HG03064 (cell line): ENCODE measurements at regions not wholly inside any gene's neighbourhood (a gene's known extent, or its start where the extent isn't known, plus 50 kb on each side); places are given as distances from the start of the nearest gene placed in this dataset.
A peak's percentile ranks its signal among the peaks of the same experiment; 100 is the strongest.

Experiments used
- ATAC-seq: cut with Tn5 transposase; IDR thresholded peaks from one replicate; pipeline ENCODE4 v1.9.1; 2021; ENCODE audit warnings: low read depth; ENCODE audit not compliant: unreplicated experiment

DNA sequence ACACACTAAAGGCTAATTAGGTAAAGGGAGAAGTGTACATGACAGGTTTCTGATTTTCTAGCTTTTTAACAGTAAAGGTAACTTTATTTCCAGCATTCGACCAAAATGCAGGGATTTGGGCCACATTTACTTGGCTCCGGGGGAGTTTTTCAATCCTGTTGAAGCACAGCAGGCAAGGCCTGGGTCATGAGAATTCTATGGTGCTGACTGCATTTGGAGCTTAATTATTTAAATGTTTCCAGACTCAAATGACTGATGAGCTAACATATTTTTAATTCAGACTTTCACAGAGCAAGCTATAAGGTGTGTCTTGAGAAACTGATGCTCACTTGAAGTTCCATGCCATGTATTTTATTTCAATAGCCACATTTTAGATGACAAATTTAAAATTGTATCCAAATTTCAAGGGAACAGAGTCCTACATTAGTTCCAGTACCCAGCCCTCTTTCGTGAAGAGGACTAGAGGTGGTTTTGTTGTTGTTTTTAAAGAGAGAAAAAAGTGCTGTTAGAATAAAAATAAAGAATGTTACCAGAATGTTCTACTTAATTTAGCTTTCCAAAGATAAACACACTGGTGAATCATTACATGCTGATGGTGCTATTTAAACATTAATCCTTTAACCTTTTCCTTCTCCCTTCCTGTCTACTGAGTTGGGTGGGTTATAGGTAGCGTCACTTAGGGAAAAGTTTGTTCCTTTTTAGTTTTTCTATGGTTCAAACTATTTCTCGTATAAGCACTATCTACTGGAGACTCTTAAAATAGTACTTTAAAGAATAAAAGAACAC lies 82.3 kb upstream of the PHACTR2 start:
- no peak for ATAC-seq

DNA sequence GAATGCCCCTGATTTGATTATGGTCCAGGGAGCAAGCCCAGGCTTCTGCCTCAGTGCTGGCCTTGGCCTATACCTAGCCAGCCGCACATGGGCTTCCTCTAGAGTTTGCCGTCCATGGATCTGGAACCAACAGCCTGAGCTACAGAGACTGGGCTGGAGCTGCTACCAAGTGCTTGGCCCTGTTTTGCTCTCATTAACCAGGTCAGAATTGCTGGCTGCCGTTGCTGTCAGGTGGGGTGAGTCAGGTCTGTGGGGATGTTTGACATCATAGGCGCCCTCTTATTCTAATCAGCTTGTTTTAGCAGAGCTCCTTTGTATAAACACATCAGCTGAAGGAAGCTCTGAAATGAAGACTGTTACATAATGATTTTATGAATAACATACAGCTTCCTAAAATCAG lies 83.1 kb upstream of the PHACTR2 start:
- no peak for ATAC-seq

GRCh38 chr6:143592335-143592734 lies 80.8 kb upstream of the FUCA2 start:
- no peak for ATAC-seq

DNA sequence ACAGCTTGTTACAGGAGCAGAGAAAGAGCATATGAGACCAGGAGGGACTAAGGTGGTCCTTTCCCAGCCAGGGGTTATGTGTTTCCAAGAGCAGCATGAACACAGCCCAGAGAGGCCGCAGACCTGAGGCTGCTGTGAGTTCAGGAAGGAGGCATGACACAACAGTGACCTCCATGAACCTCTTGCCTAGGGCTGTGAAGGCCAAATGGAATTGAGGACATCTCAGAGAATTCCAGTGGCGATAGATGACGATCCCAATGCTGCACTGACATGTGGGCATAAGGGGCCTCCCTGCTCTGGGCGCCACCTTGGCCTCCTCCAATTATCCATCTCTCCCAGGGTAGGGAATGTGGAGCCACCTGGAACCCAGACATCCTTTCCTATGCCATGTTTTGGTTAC lies 79.9 kb upstream of the FUCA2 start:
- no peak for ATAC-seq

GRCh38 chr6:143589162-143589561 lies 77.6 kb upstream of the FUCA2 start:
- ATAC-seq: no peak

- ATAC-seq: no peak
Measured at GRCh38 chr6:143586557-143586956, 75.0 kb upstream of the FUCA2 start.

- no peak for ATAC-seq
Measured at GRCh38 chr6:143585716-143586115, 74.2 kb upstream of the FUCA2 start.

GRCh38 chr6:143585241-143585640 lies 73.7 kb upstream of the FUCA2 start:
- no peak for ATAC-seq

DNA sequence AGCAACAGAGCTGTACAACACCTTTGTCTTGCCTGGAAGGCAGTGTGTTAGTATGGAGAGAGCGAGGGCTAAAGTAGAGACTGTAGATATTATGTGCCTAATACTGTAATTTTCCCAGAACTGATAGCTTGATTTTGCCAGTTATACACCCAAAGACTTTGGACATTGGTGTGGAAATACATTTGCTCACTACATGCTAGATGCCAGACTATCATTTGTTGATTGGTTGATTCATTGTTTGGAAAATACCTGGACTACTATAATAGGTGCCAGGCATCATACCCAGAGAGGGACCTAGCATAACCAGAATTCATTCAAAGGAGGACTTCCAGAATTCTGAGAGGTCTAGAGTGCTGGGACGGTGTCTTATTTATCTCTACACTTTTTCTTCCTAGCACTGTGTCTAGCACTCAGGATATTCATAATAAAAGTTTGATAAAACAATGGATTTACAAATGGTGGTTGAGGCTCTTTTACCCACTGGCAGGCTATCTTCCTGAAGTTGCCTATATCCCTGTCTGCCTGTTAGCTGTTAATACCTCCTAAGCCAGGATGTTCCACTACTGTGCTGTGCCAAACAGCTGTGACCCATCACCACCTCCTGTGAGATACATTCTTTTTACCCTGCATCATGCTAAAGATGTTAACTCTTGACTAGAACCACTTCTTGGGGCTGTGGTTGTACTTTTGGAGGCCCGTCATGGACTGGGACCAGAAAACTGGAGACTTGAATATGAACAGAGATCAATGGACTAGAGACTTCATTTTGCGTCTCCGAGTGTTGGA lies 72.2 kb upstream of the FUCA2 start:
- ATAC-seq: no peak

DNA sequence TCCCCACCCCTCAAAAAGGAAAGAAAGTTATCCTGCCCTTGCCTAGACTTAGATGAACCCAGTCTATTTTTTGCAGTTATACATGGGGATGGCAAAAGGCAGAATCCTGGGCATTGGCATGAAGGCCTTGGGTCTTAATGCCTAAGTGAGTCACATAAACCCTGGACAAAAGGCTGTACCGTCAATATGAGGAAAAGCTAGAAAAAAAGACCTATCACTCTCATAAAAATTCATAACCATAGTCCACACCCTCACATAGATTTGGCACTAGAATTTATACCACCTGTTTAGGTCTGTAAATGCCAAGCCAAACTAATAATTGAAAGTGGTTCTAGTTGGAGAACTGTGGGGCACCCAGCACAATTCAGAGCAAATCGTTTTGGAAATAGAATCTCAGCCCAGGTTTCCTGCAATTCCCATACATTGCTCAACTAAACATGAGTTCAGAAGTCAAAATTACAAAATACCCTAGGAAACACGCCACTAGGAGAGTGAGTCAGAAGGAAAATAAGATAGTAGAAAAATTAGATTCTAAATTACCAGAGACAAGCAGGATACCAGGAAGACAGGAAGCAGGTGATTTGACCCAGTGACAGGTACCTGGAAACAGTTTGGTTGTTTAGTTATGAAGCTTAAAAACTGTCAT lies 70.4 kb upstream of the FUCA2 start:
- no peak for ATAC-seq

GRCh38 chr6:143579703-143580102 lies 68.2 kb upstream of the FUCA2 start:
- no peak for ATAC-seq

DNA sequence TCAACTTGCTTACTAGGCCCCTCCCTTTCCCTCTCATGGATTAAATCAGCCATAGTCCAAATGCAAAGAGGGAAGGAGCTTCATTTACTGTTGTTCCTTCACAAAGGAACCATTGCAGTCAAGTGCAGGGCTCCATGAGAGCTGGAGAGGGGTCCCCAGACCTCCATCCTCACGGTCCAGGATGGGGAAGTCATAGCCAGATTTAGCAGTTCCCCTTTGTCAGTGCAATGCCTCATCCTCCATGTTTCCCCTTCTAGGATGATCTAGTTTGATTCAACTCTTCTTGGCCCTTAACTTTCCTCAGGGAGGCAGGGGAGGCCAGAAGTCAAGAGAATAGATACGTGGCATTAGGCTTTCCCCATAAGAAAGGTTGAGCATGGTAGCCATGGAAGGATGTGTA lies 66.5 kb upstream of the FUCA2 start:
- no peak for ATAC-seq

- no peak for ATAC-seq
Measured at GRCh38 chr6:143575901-143576426, 64.4 kb upstream of the FUCA2 start.

DNA sequence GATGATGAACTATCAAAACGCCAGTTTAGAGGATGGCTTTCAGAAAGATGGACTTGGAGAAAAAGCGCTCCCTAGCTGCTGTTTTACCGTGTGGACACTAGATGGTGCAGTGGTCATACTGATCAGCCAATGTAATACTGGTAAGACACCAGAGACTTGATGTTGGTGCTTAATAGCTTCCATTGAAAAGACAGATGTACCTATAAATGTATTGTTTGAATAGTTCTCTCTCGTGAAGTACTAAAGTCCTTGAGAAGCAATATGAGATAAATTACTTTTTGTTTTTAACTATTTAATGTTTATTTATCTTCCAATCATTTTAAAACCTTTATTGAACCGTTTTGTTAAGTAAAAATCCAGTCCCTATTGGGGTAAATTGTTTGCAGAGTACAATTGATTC lies 63.9 kb upstream of the FUCA2 start:
- peak; percentile 91 for ATAC-seq

- no peak for ATAC-seq
Measured at GRCh38 chr6:143570147-143570853, 58.8 kb upstream of the FUCA2 start.

- ATAC-seq: no peak
Measured at GRCh38 chr6:143569040-143569439, 57.5 kb upstream of the FUCA2 start.

- no peak for ATAC-seq
Measured at GRCh38 chr6:143564484-143565017, 53.0 kb upstream of the FUCA2 start.

- no peak for ATAC-seq
Measured at GRCh38 chr6:143562143-143562542, 50.6 kb upstream of the FUCA2 start.
